ENCODE measurements at regions not wholly inside any gene's neighbourhood (a gene's known extent, or its start where the extent isn't known, plus 50 kb on each side); places are given as distances from the start of the nearest gene placed in this dataset.

DNA sequence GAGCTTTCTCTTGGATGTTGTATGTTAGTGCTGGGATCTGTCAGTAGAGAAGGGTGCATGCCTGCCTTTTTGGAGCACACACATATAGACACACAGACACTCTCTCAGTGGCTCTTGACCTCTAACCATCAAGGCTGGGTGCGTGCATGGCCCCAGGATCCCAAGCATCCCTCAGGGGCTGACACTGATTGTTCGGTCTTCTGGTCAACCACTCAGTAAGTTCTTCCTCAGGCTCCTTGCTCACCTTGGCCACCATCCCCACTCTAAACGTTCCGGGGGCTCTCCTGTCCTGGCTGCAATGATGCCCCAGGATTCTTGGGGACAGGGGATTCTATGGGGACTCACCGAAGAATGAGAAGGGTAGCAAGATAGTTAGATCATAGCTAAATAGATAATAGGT lies 179.6 kb downstream of the SHOX start:
- DNase-seq = no peak
- no peaks in the 10 kb centered on the region for H4K20me1 ChIP-seq (ENCODE audit: insufficient read depth, low read length)
- no peak overlapping the region for H4K8ac ChIP-seq (ENCODE audit: low read depth in 2 of 2, low read length in 2 of 2)
- no peak overlapping the region for H3K4me2 ChIP-seq (ENCODE audit: low read depth, low read length)
- H3K4me1 ChIP-seq (ENCODE audit: control insufficient read depth, insufficient read depth, low read length) = no peaks in the 10 kb centered on the region
- no peak for ATAC-seq (ENCODE audit: low read depth)
- intact Hi-C loops (cut with micrococcal nuclease) = no loop called here
- no peak overlapping the region for H3K4ac ChIP-seq (ENCODE audit: low read depth, low read length)
- no CpG with 5 or more reads among the region's 5 CpGs for WGBS, 2 experiments (ENCODE audit: extremely low coverage in 2 of 2, insufficient read length in 1 of 2)
- no peak overlapping the region for H3K56ac ChIP-seq (ENCODE audit: extremely low read depth, insufficient read depth, low read length)
- no peak overlapping the region for H2AFZ ChIP-seq (replicated peaks; ENCODE audit: low read length, poor library complexity)
- no peaks in the 10 kb centered on the region for H3K36me3 ChIP-seq (ENCODE audit: control insufficient read depth, insufficient read depth, low read length)
- H3K27me3 ChIP-seq (ENCODE audit: control insufficient read depth, insufficient read depth, low read length) = no peaks in the 10 kb centered on the region
- BruUV-seq (replicated peaks) = no TSS peak
- H2BK5ac ChIP-seq (ENCODE audit: low read depth, low read length, poor library complexity, severe bottlenecking) = no peak overlapping the region
- H2AK5ac ChIP-seq (ENCODE audit: low read depth, low read length) = no peak overlapping the region
- H2BK20ac ChIP-seq (ENCODE audit: low read depth, low read length) = no peak overlapping the region
- H4K91ac ChIP-seq (ENCODE audit: insufficient read depth, low read depth, low read length) = no peak overlapping the region
- H3K18ac ChIP-seq (ENCODE audit: low read depth, low read length) = no peak overlapping the region
- dilution Hi-C loops (cut with HindIII; ENCODE audit: low sequenced_read_pairs, unreplicated experiment) = no loop called here
- H3K9ac ChIP-seq (ENCODE audit: low read depth, low read length) = no peak overlapping the region
- H3K4me3 ChIP-seq (ENCODE audit: insufficient read depth, low read depth, low read length) = no peak overlapping the region
- ChIA-PET CTCF (no interaction called here), POLR2A (ENCODE audit: unreplicated experiment) (no interaction called here)
- H2AK9ac ChIP-seq (replicated peaks; ENCODE audit: low read depth, low read length, poor library complexity) = no peak overlapping the region
- H3K14ac ChIP-seq (replicated peaks; ENCODE audit: low read depth, low read length) = no peak overlapping the region
- H3K79me1 ChIP-seq (ENCODE audit: low read depth in 1 of 2, low read length in 2 of 2) = no peaks in the 10 kb centered on the region
- in situ Hi-C loops (cut with MboI; ENCODE audit: low sequenced_read_pairs) = no loop called here
- no peak overlapping the region for H2BK120ac ChIP-seq (ENCODE audit: low read depth, low read length)
- H2BK15ac ChIP-seq (ENCODE audit: low read depth, low read length) = no peak overlapping the region
- TF ChIP-seq RAD21 (IDR thresholded peaks at IDR 0.05; ENCODE audit: low read length) = no peak
- TF ChIP-seq, protein P1, sequence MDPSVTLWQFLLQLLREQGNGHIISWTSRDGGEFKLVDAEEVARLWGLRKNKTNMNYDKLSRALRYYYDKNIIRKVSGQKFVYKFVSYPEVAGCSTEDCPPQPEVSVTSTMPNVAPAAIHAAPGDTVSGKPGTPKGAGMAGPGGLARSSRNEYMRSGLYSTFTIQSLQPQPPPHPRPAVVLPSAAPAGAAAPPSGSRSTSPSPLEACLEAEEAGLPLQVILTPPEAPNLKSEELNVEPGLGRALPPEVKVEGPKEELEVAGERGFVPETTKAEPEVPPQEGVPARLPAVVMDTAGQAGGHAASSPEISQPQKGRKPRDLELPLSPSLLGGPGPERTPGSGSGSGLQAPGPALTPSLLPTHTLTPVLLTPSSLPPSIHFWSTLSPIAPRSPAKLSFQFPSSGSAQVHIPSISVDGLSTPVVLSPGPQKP (IDR thresholded peaks at IDR 0.05; ENCODE audit: borderline replicate concordance, low read depth, low read length) = no peak
- TF ChIP-seq CHD1 (IDR thresholded peaks at IDR 0.05; ENCODE audit: low read depth, low read length) = no peak
- TF ChIP-seq FOS (IDR thresholded peaks at IDR 0.05; ENCODE audit: low read depth, low read length) = no peak
- TF ChIP-seq MXI1 (IDR thresholded peaks at IDR 0.05; ENCODE audit: borderline replicate concordance, low read depth, low read length) = no peak
- no peak for TF ChIP-seq NFE2L2 (IDR thresholded peaks at IDR 0.05; ENCODE audit: low read depth, low read length)
- no peak for TF ChIP-seq CEBPB (IDR thresholded peaks at IDR 0.05; ENCODE audit: low read depth, low read length)
- TF ChIP-seq RFX5 (IDR thresholded peaks at IDR 0.05; ENCODE audit: low read depth, low read length) = no peak
- no peak for TF ChIP-seq POLR2A (IDR thresholded peaks at IDR 0.05; ENCODE audit: low read depth, low read length)
- TF ChIP-seq, protein P2, sequence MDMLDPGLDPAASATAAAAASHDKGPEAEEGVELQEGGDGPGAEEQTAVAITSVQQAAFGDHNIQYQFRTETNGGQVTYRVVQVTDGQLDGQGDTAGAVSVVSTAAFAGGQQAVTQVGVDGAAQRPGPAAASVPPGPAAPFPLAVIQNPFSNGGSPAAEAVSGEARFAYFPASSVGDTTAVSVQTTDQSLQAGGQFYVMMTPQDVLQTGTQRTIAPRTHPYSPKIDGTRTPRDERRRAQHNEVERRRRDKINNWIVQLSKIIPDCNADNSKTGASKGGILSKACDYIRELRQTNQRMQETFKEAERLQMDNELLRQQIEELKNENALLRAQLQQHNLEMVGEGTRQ (IDR thresholded peaks at IDR 0.05; ENCODE audit: low read depth, low read length) = no peak
- no peak for TF ChIP-seq SMC3 (IDR thresholded peaks at IDR 0.05; ENCODE audit: low read depth, low read length)
- H3K23ac ChIP-seq (ENCODE audit: low read depth, low read length) = no peak overlapping the region
- H4K5ac ChIP-seq (ENCODE audit: low read depth, low read length) = no peak overlapping the region
- H3K27ac ChIP-seq (ENCODE audit: insufficient read depth, low read length) = no peak overlapping the region
- H3K9me1 ChIP-seq (ENCODE audit: insufficient read depth, low read length) = no peaks in the 10 kb centered on the region
- peaks cover 22% of the 10 kb centered on the region for H3K9me3 ChIP-seq (ENCODE audit: control insufficient read depth, insufficient read depth, low read length)
